ENCODE measurements at regions not wholly inside any gene's neighbourhood (a gene's known extent, or its start where the extent isn't known, plus 50 kb on each side); places are given as distances from the start of the nearest gene placed in this dataset.
A peak's percentile ranks its signal among the peaks of the same experiment; 100 is the strongest.

- no peak for DNase-seq
Measured at GRCh38 chr13:82672248-82672647, 1210.0 kb downstream of the SLITRK1 start.

GRCh38 chr13:82664183-82664582 lies 1218.1 kb downstream of the SLITRK1 start:
- DNase-seq = no peak

- no peak for DNase-seq
Measured at GRCh38 chr13:82661126-82661525, 1221.1 kb downstream of the SLITRK1 start.

GRCh38 chr13:82658811-82659210 lies 1223.5 kb downstream of the SLITRK1 start:
- DNase-seq = no peak

GRCh38 chr13:82657471-82657870 lies 1224.8 kb downstream of the SLITRK1 start:
- no peak for DNase-seq

GRCh38 chr13:82654861-82655855 lies 1227.1 kb downstream of the SLITRK1 start:
- peak; percentile 59 for DNase-seq

GRCh38 chr13:82654143-82654542 lies 1228.1 kb downstream of the SLITRK1 start:
- no peak for DNase-seq

GRCh38 chr13:82647540-82647939 lies 1234.7 kb downstream of the SLITRK1 start:
- DNase-seq = no peak

- peak; percentile 36 for DNase-seq
Measured at GRCh38 chr13:82636119-82636518, 1246.2 kb downstream of the SLITRK1 start.

- peak; percentile 13 for DNase-seq
Measured at GRCh38 chr13:82634946-82635345, 1247.3 kb downstream of the SLITRK1 start.

GRCh38 chr13:82627183-82627582 lies 1255.1 kb downstream of the SLITRK1 start:
- DNase-seq = peak; percentile 92

GRCh38 chr13:82625717-82626116 lies 1256.6 kb downstream of the SLITRK1 start:
- DNase-seq = no peak

GRCh38 chr13:82615043-82615442 lies 1267.2 kb downstream of the SLITRK1 start:
- no peak for DNase-seq

- DNase-seq = no peak
Measured at GRCh38 chr13:82614086-82614485, 1268.2 kb downstream of the SLITRK1 start.

- DNase-seq = no peak
Measured at GRCh38 chr13:82606008-82606407, 1276.3 kb downstream of the SLITRK1 start.

GRCh38 chr13:82597747-82598146 lies 1284.5 kb downstream of the SLITRK1 start:
- DNase-seq = no peak

- DNase-seq = no peak
Measured at GRCh38 chr13:82593239-82593638, 1289.0 kb downstream of the SLITRK1 start.

GRCh38 chr13:82571653-82572052 lies 1310.6 kb downstream of the SLITRK1 start:
- DNase-seq = no peak

GRCh38 chr13:82569581-82569980 lies 1312.7 kb downstream of the SLITRK1 start:
- no peak for DNase-seq

- DNase-seq = no peak
Measured at GRCh38 chr13:82566864-82567263, 1315.4 kb downstream of the SLITRK1 start.

- DNase-seq = no peak
Measured at GRCh38 chr13:82565201-82565600, 1317.1 kb downstream of the SLITRK1 start.

GRCh38 chr13:82560889-82561288 lies 1321.4 kb downstream of the SLITRK1 start:
- DNase-seq = no peak

- DNase-seq = no peak
Measured at GRCh38 chr13:82522872-82523271, 1359.4 kb downstream of the SLITRK1 start.

GRCh38 chr13:82506805-82507414 lies 1375.4 kb downstream of the SLITRK1 start:
- DNase-seq = no peak

All from HCEC 1CT (cell line).